ENCODE measurements at regions not wholly inside any gene's neighbourhood (a gene's known extent, or its start where the extent isn't known, plus 50 kb on each side); places are given as distances from the start of the nearest gene placed in this dataset.

DNA sequence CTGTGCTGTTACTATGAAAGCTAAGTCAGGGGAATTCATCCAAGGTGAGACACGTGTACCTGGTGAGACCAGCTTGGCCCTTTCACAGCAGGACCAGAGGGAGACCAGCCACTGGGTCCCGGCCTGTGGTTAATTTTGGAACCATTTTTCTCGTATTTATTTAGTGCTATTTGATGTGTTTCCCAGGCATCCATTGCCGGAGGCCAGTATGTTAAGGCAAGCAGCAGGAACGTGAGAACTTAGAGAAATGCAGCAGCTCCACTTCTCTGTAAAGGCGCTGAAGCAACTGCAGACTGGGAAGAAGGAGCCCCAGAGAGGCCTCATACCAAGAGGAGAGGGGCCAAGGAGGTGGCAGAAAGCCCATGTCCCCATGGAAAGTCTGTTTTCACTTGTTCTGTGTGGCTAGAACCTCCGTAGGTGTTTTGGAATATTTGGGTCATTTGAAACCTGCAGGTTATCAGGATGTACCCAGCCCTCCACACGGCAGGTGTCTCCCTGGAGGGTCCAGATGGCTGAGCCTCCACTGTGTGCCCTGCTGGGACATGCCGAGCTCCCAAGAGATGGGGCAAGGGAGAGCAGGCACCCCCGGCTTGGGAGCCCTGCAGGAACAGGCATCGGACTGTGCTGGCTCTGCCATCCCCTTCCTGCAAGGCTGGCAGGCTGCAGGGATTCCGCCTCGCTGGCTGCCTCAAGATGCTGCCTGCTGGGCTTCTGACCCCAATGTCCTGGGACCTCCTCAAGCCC, 256.0 kb upstream of the RAB6C start:
- Histone ChIP-seq H3K9ac (ENCODE audit: control insufficient read depth, extremely low read depth, insufficient read depth, low read length) (no peak overlapping the region), H3K79me2 (ENCODE audit: control insufficient read depth, insufficient read depth, low read length) (no peaks in the 10 kb centered on the region), H3K36me3 (ENCODE audit: control insufficient read depth in 2 of 2, extremely low read depth in 1 of 2, insufficient read depth in 2 of 2, low read length in 2 of 2) (no peaks in the 10 kb centered on the region), H3K9me3 (ENCODE audit: control insufficient read depth, low read depth, low read length) (no peaks in the 10 kb centered on the region), H3K27ac (ENCODE audit: control insufficient read depth, insufficient read depth, low read length) (no peak overlapping the region), H3K27me3 (ENCODE audit: control insufficient read depth, extremely low read depth, insufficient read depth, low read length) (peaks cover 6% of the 10 kb centered on the region), H3K4me2 (ENCODE audit: control insufficient read depth, extremely low read depth, insufficient read depth, low read depth, low read length) (no peak overlapping the region), H2AFZ (ENCODE audit: control insufficient read depth, low read length) (no peak overlapping the region), H3K9me1 (ENCODE audit: control insufficient read depth, extremely low read depth, insufficient read depth, low read length) (no peaks in the 10 kb centered on the region), H3K4me3 (ENCODE audit: control insufficient read depth in 2 of 3, extremely low read depth in 1 of 3, insufficient read depth in 2 of 3, low read depth in 1 of 3, low read length in 3 of 3) (no peak overlapping the region), H3K4me1 (ENCODE audit: control insufficient read depth, extremely low read depth, insufficient read depth, low read length) (no peaks in the 10 kb centered on the region), H4K20me1 (ENCODE audit: control insufficient read depth, extremely low read depth, insufficient read depth, low read length) (no peaks in the 10 kb centered on the region)
- DNase-seq (ENCODE audit: low read depth, low spot score) (no peak), FAIRE-seq (no peak)
- dilution Hi-C loops (cut with MboI; ENCODE audit: extremely low pct_ligation_motif_present, low sequenced_read_pairs) = no loop called here
- no peak for TF ChIP-seq EZH2 (IDR thresholded peaks at IDR 0.05; ENCODE audit: low read length)
- TF ChIP-seq, protein P1, sequence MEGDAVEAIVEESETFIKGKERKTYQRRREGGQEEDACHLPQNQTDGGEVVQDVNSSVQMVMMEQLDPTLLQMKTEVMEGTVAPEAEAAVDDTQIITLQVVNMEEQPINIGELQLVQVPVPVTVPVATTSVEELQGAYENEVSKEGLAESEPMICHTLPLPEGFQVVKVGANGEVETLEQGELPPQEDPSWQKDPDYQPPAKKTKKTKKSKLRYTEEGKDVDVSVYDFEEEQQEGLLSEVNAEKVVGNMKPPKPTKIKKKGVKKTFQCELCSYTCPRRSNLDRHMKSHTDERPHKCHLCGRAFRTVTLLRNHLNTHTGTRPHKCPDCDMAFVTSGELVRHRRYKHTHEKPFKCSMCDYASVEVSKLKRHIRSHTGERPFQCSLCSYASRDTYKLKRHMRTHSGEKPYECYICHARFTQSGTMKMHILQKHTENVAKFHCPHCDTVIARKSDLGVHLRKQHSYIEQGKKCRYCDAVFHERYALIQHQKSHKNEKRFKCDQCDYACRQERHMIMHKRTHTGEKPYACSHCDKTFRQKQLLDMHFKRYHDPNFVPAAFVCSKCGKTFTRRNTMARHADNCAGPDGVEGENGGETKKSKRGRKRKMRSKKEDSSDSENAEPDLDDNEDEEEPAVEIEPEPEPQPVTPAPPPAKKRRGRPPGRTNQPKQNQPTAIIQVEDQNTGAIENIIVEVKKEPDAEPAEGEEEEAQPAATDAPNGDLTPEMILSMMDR (optimal IDR thresholded peaks at IDR 0.05 in 1 of 3, IDR thresholded peaks at IDR 0.05 in 1 of 3, conservative IDR thresholded peaks at IDR 0.05 in 1 of 3; ENCODE audit: extremely low read depth in 1 of 3, insufficient read depth in 2 of 3, low read length in 3 of 3) = no peak

DNA sequence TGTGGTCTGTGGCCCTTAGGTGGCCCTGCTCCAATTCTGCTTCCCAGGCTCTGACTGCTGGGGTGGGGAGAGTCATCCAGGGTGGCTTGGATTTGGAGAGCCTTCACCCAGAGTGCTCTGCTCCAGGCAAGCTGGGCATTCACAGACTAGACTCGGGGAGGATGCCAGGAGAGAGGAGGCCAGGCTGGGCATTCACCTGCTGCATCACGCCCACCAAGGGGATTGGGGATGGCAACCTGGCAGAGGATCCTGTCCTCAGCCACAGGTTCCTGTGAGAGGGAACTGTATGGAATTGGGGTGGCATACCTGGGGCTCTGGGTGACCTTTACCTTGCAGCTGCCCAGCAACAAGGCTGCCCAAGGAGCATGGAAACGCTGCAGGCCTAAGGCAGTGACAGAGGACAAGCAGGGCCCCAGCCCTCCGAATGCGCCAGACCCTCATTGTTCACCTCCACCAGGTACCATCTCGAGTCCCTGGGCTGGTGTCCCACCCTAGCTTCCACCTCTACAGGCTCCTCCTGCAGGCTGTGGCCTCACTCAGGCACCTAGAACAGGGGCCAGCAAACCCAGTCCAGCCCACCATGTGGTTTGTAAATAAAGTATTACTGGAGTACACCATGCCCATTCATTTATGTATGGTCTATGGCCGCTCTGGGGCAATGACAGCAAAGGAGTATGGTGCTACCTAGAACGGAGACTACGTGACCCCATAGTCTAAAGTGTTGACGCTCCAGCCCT, 255.3 kb upstream of the RAB6C start:
- Histone ChIP-seq H3K36me3 (ENCODE audit: control insufficient read depth in 2 of 2, extremely low read depth in 1 of 2, insufficient read depth in 2 of 2, low read length in 2 of 2) (no peaks in the 10 kb centered on the region), H3K9me3 (ENCODE audit: control insufficient read depth, low read depth, low read length) (no peaks in the 10 kb centered on the region), H3K4me3 (ENCODE audit: control insufficient read depth in 2 of 3, extremely low read depth in 1 of 3, insufficient read depth in 2 of 3, low read depth in 1 of 3, low read length in 3 of 3) (no peak overlapping the region), H3K4me1 (ENCODE audit: control insufficient read depth, extremely low read depth, insufficient read depth, low read length) (no peaks in the 10 kb centered on the region), H3K27ac (ENCODE audit: control insufficient read depth, insufficient read depth, low read length) (no peak overlapping the region), H3K9me1 (ENCODE audit: control insufficient read depth, extremely low read depth, insufficient read depth, low read length) (no peaks in the 10 kb centered on the region), H3K9ac (ENCODE audit: control insufficient read depth, extremely low read depth, insufficient read depth, low read length) (no peak overlapping the region), H3K4me2 (ENCODE audit: control insufficient read depth, extremely low read depth, insufficient read depth, low read depth, low read length) (no peak overlapping the region), H3K79me2 (ENCODE audit: control insufficient read depth, insufficient read depth, low read length) (no peaks in the 10 kb centered on the region), H3K27me3 (ENCODE audit: control insufficient read depth, extremely low read depth, insufficient read depth, low read length) (peaks cover 6% of the 10 kb centered on the region), H4K20me1 (ENCODE audit: control insufficient read depth, extremely low read depth, insufficient read depth, low read length) (no peaks in the 10 kb centered on the region), H2AFZ (ENCODE audit: control insufficient read depth, low read length) (no peak overlapping the region)
- FAIRE-seq = no peak
- dilution Hi-C loops (cut with MboI; ENCODE audit: extremely low pct_ligation_motif_present, low sequenced_read_pairs) = no loop called here
- no peak for TF ChIP-seq EZH2 (IDR thresholded peaks at IDR 0.05; ENCODE audit: low read length)
- TF ChIP-seq, protein P1 (optimal IDR thresholded peaks at IDR 0.05 in 1 of 3, IDR thresholded peaks at IDR 0.05 in 1 of 3, conservative IDR thresholded peaks at IDR 0.05 in 1 of 3; ENCODE audit: extremely low read depth in 1 of 3, insufficient read depth in 2 of 3, low read length in 3 of 3) = no peak
- no peak for DNase-seq (ENCODE audit: low read depth, low spot score)
